ENCODE measurements at regions not wholly inside any gene's neighbourhood (a gene's known extent, or its start where the extent isn't known, plus 50 kb on each side); places are given as distances from the start of the nearest gene placed in this dataset.

- Mint-ChIP-seq H3K9me3 (peaks cover 9% of the 10 kb centered on the region), H3K27ac (ENCODE audit: unreplicated experiment) (no peak overlapping the region), H3K4me1 (peaks cover 9% of the 10 kb centered on the region), H3K4me3 (no peak overlapping the region), H3K36me3 (ENCODE audit: low read depth) (peaks cover 6% of the 10 kb centered on the region), H3K27me3 (ENCODE audit: low read depth) (no peaks in the 10 kb centered on the region)
- no peak for DNase-seq (ENCODE audit: low read depth, low spot score)
- no peak for TF ChIP-seq CTCF (conservative IDR thresholded peaks at IDR 0.05)
Observed at GRCh38 chr13:89755729-89756492, 1591.6 kb upstream of the MIR17HG start.

- no peak overlapping the region for H3K4me3 Mint-ChIP-seq
- no peak for TF ChIP-seq CTCF (conservative IDR thresholded peaks at IDR 0.05)
Observed at GRCh38 chr13:89763005-89763404, 1584.5 kb upstream of the MIR17HG start.

GRCh38 chr13:89783221-89783755, 1564.2 kb upstream of the MIR17HG start:
- Mint-ChIP-seq H3K36me3 (ENCODE audit: low read depth) (no peaks in the 10 kb centered on the region), H3K4me3 (no peak overlapping the region), H3K4me1 (no peaks in the 10 kb centered on the region), H3K9me3 (no peaks in the 10 kb centered on the region), H3K27me3 (ENCODE audit: low read depth) (no peaks in the 10 kb centered on the region), H3K27ac (ENCODE audit: unreplicated experiment) (no peak overlapping the region)
- no peak for DNase-seq (ENCODE audit: low read depth, low spot score)
- TF ChIP-seq CTCF (conservative IDR thresholded peaks at IDR 0.05), result no peak

More at GRCh38 chr13:89763005-89763404, 1584.5 kb upstream of the MIR17HG start:
- Mint-ChIP-seq H3K36me3 (ENCODE audit: low read depth) (no peaks in the 10 kb centered on the region), H3K27ac (ENCODE audit: unreplicated experiment) (no peak overlapping the region), H3K4me1 (no peaks in the 10 kb centered on the region), H3K27me3 (ENCODE audit: low read depth) (no peaks in the 10 kb centered on the region), H3K9me3 (no peaks in the 10 kb centered on the region)
- DNase-seq (ENCODE audit: low read depth, low spot score), result no peak

- Mint-ChIP-seq H3K36me3 (ENCODE audit: low read depth) (no peaks in the 10 kb centered on the region), H3K9me3 (no peaks in the 10 kb centered on the region), H3K27ac (ENCODE audit: unreplicated experiment) (no peak overlapping the region), H3K4me3 (no peak overlapping the region), H3K27me3 (ENCODE audit: low read depth) (no peaks in the 10 kb centered on the region), H3K4me1 (no peaks in the 10 kb centered on the region)
- no peak for TF ChIP-seq CTCF (conservative IDR thresholded peaks at IDR 0.05)
- no peak for DNase-seq (ENCODE audit: low read depth, low spot score)
Observed at GRCh38 chr13:89784161-89784809, 1563.2 kb upstream of the MIR17HG start.

- H3K27me3 Mint-ChIP-seq (ENCODE audit: low read depth), result no peaks in the 10 kb centered on the region
- no peak for TF ChIP-seq CTCF (conservative IDR thresholded peaks at IDR 0.05)
- H3K27ac Mint-ChIP-seq (ENCODE audit: unreplicated experiment), result no peak overlapping the region
- H3K4me1 Mint-ChIP-seq, result no peaks in the 10 kb centered on the region
- H3K36me3 Mint-ChIP-seq (ENCODE audit: low read depth), result no peaks in the 10 kb centered on the region
- H3K9me3 Mint-ChIP-seq, result no peaks in the 10 kb centered on the region
- DNase-seq (ENCODE audit: low read depth, low spot score), result no peak
- no peak overlapping the region for H3K4me3 Mint-ChIP-seq
Observed at GRCh38 chr13:89786531-89786930, 1561.0 kb upstream of the MIR17HG start.
